ENCODE measurements at regions not wholly inside any gene's neighbourhood (a gene's known extent, or its start where the extent isn't known, plus 50 kb on each side); places are given as distances from the start of the nearest gene placed in this dataset.
A peak's percentile ranks its signal among the peaks of the same experiment; 100 is the strongest.

- Mint-ChIP-seq H3K36me3 (no peaks in the 10 kb centered on the region), H3K27ac (no peak overlapping the region)
Measured at GRCh38 chrX:97666890-97667289, 783.2 kb downstream of the RPA4 start.

GRCh38 chrX:97668126-97668525 is 784.4 kb downstream of the RPA4 start:
- Mint-ChIP-seq H3K27me3 (ENCODE audit: low read depth in 3 of 3) (peaks cover 0 to 3% (median 0%) of the 10 kb centered on the region in 3 donors), H3K36me3 (no peaks in the 10 kb centered on the region), H3K27ac (no peak overlapping the region), H3K9me3 (peaks cover 0 to 2% (median 0%) of the 10 kb centered on the region in 6 donors), H3K4me1 (no peaks in the 10 kb centered on the region), H3K4me3 (no peak overlapping the region)
- DNase-seq: no peak

More at GRCh38 chrX:97666890-97667289, 783.2 kb downstream of the RPA4 start:
- no peaks in the 10 kb centered on the region for H3K4me1 Mint-ChIP-seq
- H3K27me3 Mint-ChIP-seq (ENCODE audit: low read depth in 3 of 3): peaks cover 0 to 3% (median 0%) of the 10 kb centered on the region in 3 donors
- DNase-seq: no peak
- H3K4me3 Mint-ChIP-seq: no peak overlapping the region
- H3K9me3 Mint-ChIP-seq: peaks cover 0 to under 1% (median 0%) of the 10 kb centered on the region in 6 donors

DNA sequence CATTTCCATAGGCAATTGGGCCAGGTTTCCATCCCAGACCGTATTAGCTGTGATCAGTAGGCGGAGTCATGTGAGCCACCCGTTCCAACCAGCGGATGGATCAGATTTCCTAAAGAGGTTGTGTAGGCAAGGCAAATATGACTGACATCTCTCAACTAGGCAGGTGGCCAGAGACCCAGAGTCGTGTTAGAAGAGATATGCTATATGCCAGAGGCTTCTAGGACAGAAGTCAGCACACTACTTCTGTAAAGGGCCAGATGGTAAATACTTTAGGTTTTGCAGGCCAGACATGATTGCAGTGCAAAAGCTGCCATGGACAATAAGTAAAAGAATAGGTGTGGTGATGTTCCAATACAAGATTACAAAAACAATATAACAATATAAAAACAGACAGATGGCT is 788.4 kb downstream of the RPA4 start:
- Mint-ChIP-seq H3K27me3 (ENCODE audit: low read depth in 3 of 3) (peaks cover 0 to 3% (median 0%) of the 10 kb centered on the region in 3 donors), H3K36me3 (no peaks in the 10 kb centered on the region), H3K27ac (no peak overlapping the region), H3K9me3 (peaks cover 0 to 2% (median 0%) of the 10 kb centered on the region in 6 donors), H3K4me1 (no peaks in the 10 kb centered on the region), H3K4me3 (no peak overlapping the region)
- DNase-seq: no peak

DNA sequence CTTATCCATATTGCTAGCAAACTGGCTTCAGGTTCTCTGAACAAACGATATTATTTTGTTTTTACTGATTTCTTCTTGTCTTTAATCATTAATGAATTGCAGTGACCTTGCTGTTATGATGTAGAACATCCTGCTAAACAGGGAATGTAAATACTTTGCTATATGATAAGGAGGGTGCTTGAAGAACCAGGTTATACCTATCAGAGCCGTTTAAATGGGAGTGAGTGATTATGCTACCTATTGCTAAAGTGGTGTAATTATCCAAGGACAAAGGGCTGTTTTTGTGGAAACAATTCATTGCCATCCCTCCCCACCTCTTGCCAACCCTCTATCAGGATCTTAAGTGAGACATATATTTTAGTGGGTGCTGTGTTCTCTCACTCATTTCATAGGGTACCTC is 788.9 kb downstream of the RPA4 start:
- H3K36me3 Mint-ChIP-seq: no peaks in the 10 kb centered on the region
- no peaks in the 10 kb centered on the region for H3K4me1 Mint-ChIP-seq
- H3K27me3 Mint-ChIP-seq (ENCODE audit: low read depth in 3 of 3): peaks cover 0 to 3% (median 0%) of the 10 kb centered on the region in 3 donors
- H3K9me3 Mint-ChIP-seq: peaks cover 0 to 2% (median 0%) of the 10 kb centered on the region in 6 donors
- no peak overlapping the region for H3K27ac Mint-ChIP-seq
- no peak overlapping the region for H3K4me3 Mint-ChIP-seq
- DNase-seq: no peak

DNA sequence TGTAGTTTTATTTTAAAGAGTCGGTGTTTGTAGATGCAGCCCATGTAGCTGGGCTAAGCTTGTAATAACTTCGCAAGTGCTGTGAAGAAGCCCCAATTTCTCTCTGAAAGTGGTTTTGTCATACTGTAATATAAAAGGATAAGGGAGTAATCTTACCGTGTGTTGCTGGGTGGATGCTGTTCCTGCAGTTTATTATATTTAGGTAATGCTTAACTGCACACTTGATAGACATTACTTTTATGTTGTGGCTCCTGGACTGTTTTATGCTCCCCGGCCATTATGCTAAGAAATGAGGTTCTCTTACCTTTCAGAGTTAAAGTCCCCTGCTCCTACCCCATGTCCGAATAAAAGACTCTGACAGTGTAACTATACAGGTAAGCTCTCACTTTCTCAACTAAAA is 789.4 kb downstream of the RPA4 start:
- no peak overlapping the region for H3K27ac Mint-ChIP-seq
- no peak overlapping the region for H3K4me3 Mint-ChIP-seq
- peaks cover 0 to 4% (median 0%) of the 10 kb centered on the region in 6 donors for H3K9me3 Mint-ChIP-seq
- no peaks in the 10 kb centered on the region for H3K36me3 Mint-ChIP-seq
- peaks cover 0 to 3% (median 0%) of the 10 kb centered on the region in 3 donors for H3K27me3 Mint-ChIP-seq (ENCODE audit: low read depth in 3 of 3)
- no peaks in the 10 kb centered on the region for H3K4me1 Mint-ChIP-seq
- DNase-seq: no peak

GRCh38 chrX:97682991-97683840 is 799.5 kb downstream of the RPA4 start:
- DNase-seq: no peak
- H3K4me1 Mint-ChIP-seq: no peaks in the 10 kb centered on the region

DNA sequence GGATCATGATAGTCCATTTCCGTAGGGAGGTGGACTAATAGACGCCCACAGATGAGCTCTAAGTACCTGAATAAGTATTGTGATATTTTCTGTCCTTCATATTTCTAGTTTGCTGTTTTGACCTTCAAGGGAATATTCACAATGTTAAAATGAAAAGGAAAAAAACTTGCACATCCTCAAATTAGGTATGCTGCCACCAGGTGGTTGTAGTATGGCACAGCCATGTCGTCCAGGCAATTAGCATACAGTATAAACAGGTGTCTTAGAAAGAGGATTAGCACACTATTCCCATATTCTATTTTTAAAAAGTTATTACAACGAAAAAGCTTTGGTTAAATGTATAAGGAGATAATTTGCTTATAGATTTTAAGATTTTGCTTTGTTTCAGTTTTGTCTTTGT is 802.0 kb downstream of the RPA4 start:
- peak in 1 of 3 donors; percentile 0 for DNase-seq
- Mint-ChIP-seq H3K4me3 (no peak overlapping the region), H3K9me3 (no peaks in the 10 kb centered on the region), H3K36me3 (no peaks in the 10 kb centered on the region), H3K27ac (no peak overlapping the region), H3K4me1 (no peaks in the 10 kb centered on the region), H3K27me3 (ENCODE audit: low read depth in 3 of 3) (no peaks in the 10 kb centered on the region)

More at GRCh38 chrX:97682991-97683840, 799.5 kb downstream of the RPA4 start:
- Mint-ChIP-seq H3K27ac (no peak overlapping the region), H3K4me3 (no peak overlapping the region), H3K36me3 (no peaks in the 10 kb centered on the region), H3K9me3 (peaks cover 0 to under 1% (median 0%) of the 10 kb centered on the region in 6 donors), H3K27me3 (ENCODE audit: low read depth in 3 of 3) (peaks cover 0 to 2% (median 0%) of the 10 kb centered on the region in 3 donors)

DNA sequence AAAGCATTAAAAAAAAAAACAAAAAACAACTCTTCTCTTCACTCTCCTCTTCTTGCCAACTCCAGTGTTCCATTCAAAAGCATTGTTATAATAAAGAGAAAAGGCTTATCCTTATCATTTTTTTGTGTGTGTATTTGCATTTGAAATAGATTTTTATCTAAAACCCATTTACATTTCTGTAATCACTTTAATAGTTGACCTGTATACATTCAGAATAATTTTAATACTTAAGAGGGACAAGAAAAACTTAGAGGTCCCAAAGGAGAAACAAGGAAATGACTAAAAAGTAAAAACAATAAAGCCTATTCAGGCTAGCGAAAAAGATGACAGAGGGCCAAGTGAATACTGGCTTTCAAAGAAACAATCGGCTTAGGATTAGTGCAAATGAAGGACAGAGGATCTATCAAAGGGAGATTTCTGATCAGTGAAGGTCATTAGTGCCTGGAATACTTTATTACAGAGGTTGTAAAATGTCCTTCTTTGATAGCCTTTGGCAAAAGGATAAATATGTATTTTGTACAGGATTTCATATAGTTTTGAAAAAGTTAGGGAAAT is 808.3 kb downstream of the RPA4 start:
- H3K4me1 Mint-ChIP-seq: no peaks in the 10 kb centered on the region
- no peak for DNase-seq
- H3K36me3 Mint-ChIP-seq: no peaks in the 10 kb centered on the region
- no peak overlapping the region for H3K4me3 Mint-ChIP-seq
- no peak overlapping the region for H3K27ac Mint-ChIP-seq
- no peaks in the 10 kb centered on the region for H3K9me3 Mint-ChIP-seq
- H3K27me3 Mint-ChIP-seq (ENCODE audit: low read depth in 3 of 3): peaks cover 0 to 3% (median 0%) of the 10 kb centered on the region in 3 donors

DNA sequence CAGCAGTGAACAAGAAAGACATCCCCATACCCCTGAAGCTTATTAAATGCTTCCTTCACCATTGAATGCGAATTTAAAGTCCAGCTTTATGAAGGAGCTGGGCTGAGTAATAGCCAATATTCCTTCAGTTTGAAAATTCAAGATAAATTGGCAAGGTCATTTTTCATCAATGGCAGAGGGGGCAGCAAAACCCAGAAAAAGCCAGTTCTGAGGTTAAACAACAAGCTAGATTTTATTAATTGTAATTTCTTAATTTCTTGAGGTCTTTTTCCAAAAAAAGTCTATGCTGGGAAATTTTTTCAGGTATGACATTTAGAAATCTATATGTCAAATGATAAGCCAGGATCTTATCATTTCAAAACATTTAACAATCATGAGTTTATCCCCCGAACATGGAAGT is 808.9 kb downstream of the RPA4 start:
- H3K9me3 Mint-ChIP-seq: no peaks in the 10 kb centered on the region
- DNase-seq: no peak
- peaks cover 0 to 3% (median 0%) of the 10 kb centered on the region in 3 donors for H3K27me3 Mint-ChIP-seq (ENCODE audit: low read depth in 3 of 3)
- H3K4me3 Mint-ChIP-seq: no peak overlapping the region
- no peaks in the 10 kb centered on the region for H3K4me1 Mint-ChIP-seq
- H3K36me3 Mint-ChIP-seq: no peaks in the 10 kb centered on the region
- no peak overlapping the region for H3K27ac Mint-ChIP-seq

DNA sequence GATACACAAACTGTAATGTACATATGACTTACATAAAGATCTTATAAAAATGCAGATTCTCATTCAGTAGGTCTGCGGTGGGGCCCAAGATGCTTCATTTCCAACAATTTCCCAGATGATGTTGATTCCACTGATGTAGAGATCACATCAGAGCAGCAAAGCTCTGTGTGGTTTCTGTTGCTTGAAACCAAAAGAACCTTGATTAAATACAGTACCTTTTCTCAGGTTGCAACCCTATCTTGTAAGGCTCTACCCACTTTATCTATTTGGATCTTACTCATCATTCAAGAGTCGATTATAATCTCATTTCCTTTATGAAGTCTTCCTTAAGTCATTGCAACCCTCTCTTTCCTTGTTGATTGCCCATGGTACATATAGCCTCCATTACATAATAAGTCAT is 816.8 kb downstream of the RPA4 start:
- H3K4me1 Mint-ChIP-seq: no peaks in the 10 kb centered on the region
- DNase-seq: no peak

GRCh38 chrX:97704474-97704873 is 820.8 kb downstream of the RPA4 start:
- H3K27ac Mint-ChIP-seq: no peak overlapping the region
- peaks cover 1 to 4% (median 2%) of the 10 kb centered on the region in 3 donors for H3K27me3 Mint-ChIP-seq (ENCODE audit: low read depth in 3 of 3)
- no peak for DNase-seq
- H3K36me3 Mint-ChIP-seq: no peaks in the 10 kb centered on the region
- no peaks in the 10 kb centered on the region for H3K4me1 Mint-ChIP-seq
- no peak overlapping the region for H3K4me3 Mint-ChIP-seq
- H3K9me3 Mint-ChIP-seq: peaks cover 0 to 5% (median 0%) of the 10 kb centered on the region in 6 donors

More for the DNA sequence above, 816.8 kb downstream of the RPA4 start:
- H3K4me3 Mint-ChIP-seq: no peak overlapping the region
- H3K27me3 Mint-ChIP-seq (ENCODE audit: low read depth in 3 of 3): peaks cover 1 to 5% (median 1%) of the 10 kb centered on the region in 3 donors
- H3K27ac Mint-ChIP-seq: no peak overlapping the region
- H3K36me3 Mint-ChIP-seq: no peaks in the 10 kb centered on the region
- peaks cover 0 to 5% (median 0%) of the 10 kb centered on the region in 6 donors for H3K9me3 Mint-ChIP-seq

GRCh38 chrX:97704881-97705280 is 821.2 kb downstream of the RPA4 start:
- peaks cover 0 to 5% (median 0%) of the 10 kb centered on the region in 6 donors for H3K9me3 Mint-ChIP-seq
- no peaks in the 10 kb centered on the region for H3K36me3 Mint-ChIP-seq
- H3K27ac Mint-ChIP-seq: no peak overlapping the region
- peaks cover 1 to 4% (median 4%) of the 10 kb centered on the region in 3 donors for H3K27me3 Mint-ChIP-seq (ENCODE audit: low read depth in 3 of 3)
- H3K4me3 Mint-ChIP-seq: no peak overlapping the region
- no peak for DNase-seq
- no peaks in the 10 kb centered on the region for H3K4me1 Mint-ChIP-seq

- no peaks in the 10 kb centered on the region for H3K4me1 Mint-ChIP-seq
- DNase-seq: no peak
- H3K27me3 Mint-ChIP-seq (ENCODE audit: low read depth in 3 of 3): peaks cover 2 to 7% (median 5%) of the 10 kb centered on the region in 3 donors
- peaks cover 0 to 5% (median 0%) of the 10 kb centered on the region in 6 donors for H3K9me3 Mint-ChIP-seq
- H3K36me3 Mint-ChIP-seq: no peaks in the 10 kb centered on the region
- H3K4me3 Mint-ChIP-seq: no peak overlapping the region
- H3K27ac Mint-ChIP-seq: no peak overlapping the region
Measured at GRCh38 chrX:97705936-97706335, 822.2 kb downstream of the RPA4 start.

DNA sequence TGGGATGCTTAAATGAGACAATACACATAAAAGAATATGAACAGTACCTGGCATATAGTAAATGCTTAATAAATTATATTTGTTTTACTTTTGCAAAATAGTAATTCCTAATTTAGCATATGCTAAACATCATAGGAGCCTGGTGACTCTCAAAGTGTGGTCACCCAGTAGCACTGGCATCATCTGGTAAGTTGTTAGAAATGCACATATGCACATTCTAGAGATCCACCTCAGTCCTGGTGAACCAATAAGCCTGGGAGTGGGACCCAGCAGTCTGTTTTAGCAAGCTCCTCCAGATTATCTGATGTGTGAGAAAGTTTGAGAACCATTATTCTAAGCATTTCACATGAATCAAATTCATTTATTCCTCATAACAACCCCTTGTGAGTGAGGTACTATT is 830.4 kb downstream of the RPA4 start:
- DNase-seq: no peak
- H3K4me1 Mint-ChIP-seq: no peaks in the 10 kb centered on the region
- H3K27ac Mint-ChIP-seq: no peak overlapping the region
- no peaks in the 10 kb centered on the region for H3K36me3 Mint-ChIP-seq
- H3K4me3 Mint-ChIP-seq: no peak overlapping the region
- H3K27me3 Mint-ChIP-seq (ENCODE audit: low read depth in 3 of 3): peaks cover 3 to 6% (median 3%) of the 10 kb centered on the region in 3 donors
- peaks cover 0 to 1% (median 0%) of the 10 kb centered on the region in 6 donors for H3K9me3 Mint-ChIP-seq

Measured in immature natural killer cell (primary cell).